ENCODE measurements at regions not wholly inside any gene's neighbourhood (a gene's known extent, or its start where the extent isn't known, plus 50 kb on each side); places are given as distances from the start of the nearest gene placed in this dataset.
A peak's percentile ranks its signal among the peaks of the same experiment; 100 is the strongest.

DNA sequence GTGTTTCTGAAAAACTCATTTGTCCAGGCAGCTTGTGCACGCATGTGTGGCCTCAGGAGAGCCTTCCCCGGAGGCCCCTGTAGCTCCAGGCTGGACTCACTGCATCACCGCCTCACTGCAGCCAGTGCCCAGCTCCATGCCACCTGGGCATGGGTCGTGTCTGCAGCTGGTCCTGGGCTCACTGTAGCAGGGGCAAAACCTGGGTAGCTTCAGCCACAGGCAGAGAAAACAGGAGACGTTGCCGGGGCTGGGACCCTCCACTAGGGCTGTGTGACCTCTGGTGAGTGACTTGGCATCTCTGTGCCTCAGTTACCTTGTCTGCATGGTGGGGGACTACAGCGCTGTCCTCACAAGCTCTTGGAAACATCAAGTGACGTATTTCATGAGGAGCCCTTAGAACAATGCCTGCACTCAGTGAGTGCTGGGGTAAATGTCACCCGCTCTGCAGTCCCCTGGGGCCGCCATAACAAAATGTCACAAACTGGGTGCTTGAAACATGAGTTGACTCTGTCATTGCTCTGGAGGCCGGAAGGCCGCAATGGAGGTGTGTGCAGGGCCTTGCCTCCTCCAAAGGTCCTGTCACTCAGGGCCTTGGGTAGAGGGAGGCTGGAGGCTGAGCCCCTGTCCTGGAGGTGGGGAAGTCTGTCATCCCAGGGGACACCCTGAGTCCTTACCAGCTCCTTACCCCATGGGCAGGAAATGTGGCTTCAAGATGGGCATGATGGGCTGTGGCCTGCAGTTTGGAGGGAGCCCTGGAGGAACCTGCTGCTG, 488.7 kb downstream of the TBC1D22A start:
- DNase-seq (ENCODE audit: low spot score), result no peak
- intact Hi-C loops (cut with DNase I), result no loop called here

DNA sequence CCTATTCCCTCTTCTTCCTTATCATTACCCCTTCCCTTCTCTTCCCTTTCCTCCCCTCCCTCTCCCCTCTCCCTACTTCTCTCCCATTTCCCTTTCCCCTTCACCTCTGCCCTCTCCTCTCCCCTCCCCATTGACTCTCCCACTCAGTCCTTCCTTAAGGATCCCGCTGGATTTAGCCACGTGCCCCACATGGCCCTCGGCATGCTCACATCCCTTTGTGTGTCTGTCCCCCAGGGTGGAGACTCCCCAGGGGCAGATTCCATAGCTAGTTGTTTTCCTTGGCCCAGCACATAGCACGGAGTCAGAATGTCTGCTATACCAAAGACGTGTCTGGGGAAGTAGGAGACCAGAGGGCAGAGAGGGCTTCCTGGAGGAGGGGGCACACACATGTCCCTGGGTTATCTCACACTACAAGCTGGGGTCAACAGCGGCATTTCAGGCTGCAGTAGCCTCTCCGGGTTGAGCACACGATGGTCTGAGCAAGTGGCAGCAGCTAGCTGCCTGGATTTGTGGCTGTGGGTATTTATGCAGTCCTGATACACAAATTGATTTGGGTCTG, 487.0 kb downstream of the TBC1D22A start:
- intact Hi-C loops (cut with DNase I), result no loop called here
- no peak for DNase-seq (ENCODE audit: low spot score)

DNA sequence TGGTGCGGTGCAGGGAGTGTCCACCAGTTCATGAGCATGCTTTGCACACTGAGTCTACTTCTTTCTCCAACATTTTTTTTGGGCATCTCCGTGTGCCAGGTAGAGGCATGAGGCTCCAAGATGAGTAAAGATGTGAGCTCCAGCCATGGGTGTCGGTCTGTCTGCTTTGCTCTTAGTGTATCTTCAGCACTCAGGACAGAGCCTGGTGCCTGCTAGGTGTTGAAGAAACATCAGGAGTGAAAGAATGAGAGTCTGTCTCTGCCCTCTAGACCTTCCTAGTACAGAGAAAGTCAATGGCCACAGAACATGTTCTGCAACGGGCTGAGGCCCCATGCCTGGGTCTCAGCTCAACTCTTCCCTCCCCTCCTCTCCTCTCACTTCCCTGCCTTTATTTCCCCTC, 486.5 kb downstream of the TBC1D22A start:
- no peak for DNase-seq (ENCODE audit: low spot score)
- intact Hi-C loops (cut with DNase I), result no loop called here

DNA sequence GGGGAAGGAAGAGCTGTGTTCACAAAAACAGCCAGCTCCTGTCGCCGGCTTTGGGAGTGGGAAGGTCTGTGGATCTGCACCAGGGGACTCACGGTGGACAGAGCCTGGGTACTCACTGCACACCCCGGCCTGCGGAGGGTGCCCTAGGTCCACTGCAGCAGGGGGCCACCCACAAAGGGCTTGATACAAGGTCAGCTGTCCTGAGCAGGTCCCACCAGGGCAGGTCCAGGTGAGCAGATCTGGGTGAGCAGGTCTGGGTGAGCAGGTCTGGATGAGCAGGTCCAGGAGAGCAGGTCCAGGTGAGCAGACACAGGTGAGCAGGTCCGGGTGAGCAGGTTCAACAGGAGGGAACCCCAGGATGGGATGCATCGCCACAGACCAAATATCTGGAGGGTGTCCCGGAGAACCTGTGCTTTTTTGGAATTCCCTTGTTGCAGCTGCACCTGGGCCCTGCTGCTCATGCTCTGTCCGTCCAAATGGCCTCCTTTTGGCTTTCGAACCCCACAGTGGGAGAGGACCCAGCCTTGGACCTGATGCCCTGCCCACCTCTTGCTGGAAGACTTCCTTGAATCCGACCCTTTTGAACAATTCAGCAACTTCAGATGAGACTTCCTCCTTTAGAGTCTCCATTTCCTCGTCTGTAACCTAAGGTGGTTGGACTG, 485.3 kb downstream of the TBC1D22A start:
- no peak for DNase-seq (ENCODE audit: low spot score)
- intact Hi-C loops (cut with DNase I), result no loop called here

DNA sequence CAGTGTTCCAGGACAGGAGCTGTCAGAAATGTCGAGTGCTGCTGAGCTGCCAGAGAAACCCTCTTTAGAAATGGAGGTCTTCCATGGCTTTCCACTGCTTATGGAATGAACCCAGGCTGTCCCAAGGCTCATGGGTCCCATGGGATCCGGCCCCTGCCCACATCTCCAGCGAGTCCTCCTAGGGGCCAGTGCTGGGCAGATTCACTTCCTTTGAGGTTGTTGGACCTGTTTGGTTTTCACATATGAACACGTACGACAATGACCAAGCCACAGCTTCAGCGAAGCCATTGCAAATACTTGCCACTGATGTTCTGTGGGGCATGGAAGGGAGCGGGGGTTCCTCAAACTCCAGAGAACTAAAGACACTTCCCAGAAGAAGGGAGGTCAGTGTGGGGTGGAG, 483.3 kb downstream of the TBC1D22A start:
- intact Hi-C loops (cut with DNase I), result no loop called here
- DNase-seq (ENCODE audit: low spot score), result no peak

DNA sequence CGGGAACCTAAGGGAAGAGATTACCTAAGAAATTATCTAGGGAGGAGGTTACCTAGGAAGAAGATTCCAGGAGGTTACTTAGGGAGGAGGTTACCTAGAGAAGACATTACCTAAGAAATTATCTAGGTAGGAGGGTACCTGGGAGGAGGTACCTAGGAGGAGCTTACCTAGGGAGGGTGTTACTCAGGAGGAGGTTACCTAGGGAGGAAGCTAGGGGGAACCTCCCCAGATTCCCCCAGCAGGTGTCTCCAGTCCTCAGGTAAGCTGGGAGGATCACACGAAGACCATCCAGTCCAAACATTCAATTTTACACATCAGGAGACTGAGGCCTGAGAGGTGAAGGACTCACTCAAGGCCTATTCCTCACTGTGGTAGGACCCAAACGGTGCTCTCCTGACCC, 482.8 kb downstream of the TBC1D22A start:
- intact Hi-C loops (cut with DNase I), result no loop called here
- no peak for DNase-seq (ENCODE audit: low spot score)

DNA sequence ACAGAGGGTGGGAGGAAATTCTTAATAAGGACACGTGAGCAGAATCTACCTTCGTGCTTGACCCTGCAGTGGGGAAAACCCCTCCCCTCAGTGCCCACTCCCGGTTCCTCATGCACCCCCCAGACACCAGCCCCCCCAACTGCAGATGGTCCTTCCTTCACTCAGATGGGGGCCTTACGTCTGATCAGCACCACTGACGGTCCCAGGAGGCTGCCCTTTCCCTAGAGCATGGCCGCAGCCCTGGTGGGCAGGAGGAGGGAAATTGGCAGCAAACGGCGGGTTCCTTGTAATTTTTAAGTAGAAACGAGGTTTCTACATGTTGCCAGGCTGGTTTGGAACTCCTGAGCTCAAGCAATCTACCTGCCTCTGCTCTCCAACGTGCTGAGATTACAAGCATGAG, 477.7 kb downstream of the TBC1D22A start:
- intact Hi-C loops (cut with DNase I), result no loop called here
- DNase-seq (ENCODE audit: low spot score), result no peak

DNA sequence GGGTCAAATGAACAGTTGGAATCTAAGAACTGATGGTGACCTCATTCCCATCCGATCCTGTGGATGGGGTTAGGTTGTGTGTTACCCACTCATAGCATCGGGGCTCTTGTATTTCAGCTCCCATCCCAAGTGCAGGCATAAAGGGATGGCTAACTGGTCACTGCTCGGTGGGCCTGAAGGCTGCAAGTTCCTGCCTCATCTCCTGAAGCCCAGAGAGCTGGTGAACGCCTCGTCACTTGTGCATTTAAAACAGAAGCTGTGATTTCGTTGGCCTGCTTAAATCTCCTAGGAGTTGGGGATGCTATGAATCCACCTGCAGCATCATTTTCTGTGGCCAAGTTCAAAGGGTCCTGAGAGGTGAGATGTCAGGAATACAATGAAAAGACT, 477.0 kb downstream of the TBC1D22A start:
- no peak for DNase-seq (ENCODE audit: low spot score)
- intact Hi-C loops (cut with DNase I), result no loop called here

DNA sequence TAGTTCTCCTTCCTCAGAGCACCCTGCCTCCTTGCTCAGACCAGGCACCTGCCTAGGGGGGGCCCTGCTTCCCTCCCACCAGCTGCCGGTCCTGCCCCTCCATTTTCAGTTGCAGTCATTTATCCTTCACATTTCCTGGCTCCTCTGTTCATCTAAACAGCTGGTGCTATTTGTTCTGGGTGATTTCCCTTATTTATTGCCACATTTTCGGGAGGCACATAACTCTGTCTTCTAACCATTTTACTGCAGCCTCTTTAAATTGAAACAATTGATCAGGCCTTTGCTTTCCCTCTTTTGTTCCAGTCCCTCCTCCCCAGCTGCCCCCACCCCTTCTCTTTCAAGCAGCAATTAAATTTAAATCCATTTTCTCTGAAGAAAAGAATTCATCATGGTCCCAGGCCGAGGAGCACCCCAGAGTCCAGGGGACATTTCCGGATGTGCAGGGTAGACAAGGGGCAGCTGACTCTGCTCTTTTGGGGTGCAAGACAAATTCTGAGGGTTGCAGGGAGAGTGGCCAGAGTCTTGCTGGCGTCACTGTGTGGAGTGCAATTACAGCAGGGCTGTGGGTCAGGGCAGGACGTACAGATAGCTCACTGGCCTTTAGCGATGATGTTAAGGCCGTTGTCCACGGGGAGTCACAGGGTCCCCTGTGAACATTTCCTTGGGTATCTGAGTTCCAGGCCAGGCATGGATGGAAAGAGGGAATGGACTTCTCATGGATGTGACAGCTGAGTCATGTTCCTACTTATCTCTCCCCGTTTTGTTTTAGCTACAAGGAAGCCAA, 476.4 kb downstream of the TBC1D22A start:
- intact Hi-C loops (cut with DNase I), result no loop called here
- no peak for DNase-seq (ENCODE audit: low spot score)

DNA sequence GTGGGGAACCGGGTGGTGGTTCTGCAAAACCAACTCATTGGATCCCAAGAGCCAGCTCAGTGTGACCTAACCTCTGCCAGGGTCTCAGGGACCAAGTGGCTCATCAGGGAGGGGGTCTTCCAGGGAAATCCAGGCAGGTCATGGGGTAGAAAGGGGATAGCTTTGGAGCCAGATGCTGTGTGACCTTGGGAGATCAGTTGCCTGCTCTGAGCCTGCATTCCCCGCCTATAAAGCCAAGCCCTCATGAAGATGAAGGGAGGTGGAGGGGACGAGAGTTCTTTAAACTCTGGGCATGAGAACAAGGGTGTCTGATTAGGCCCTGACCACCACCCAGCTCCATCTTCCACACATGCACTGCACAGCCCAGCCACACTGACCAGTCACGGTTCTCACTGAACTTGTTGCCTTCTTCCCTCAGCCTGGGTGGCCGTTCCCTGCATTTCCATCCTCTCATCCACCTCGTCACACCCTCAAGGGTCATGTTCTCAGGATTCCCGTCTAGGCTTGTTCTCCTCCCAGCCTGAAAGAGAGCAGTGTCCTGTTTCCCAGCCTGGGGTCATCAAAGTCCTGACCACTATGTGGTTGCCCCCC, 475.5 kb downstream of the TBC1D22A start:
- intact Hi-C loops (cut with DNase I), result no loop called here
- DNase-seq (ENCODE audit: low spot score), result no peak

DNA sequence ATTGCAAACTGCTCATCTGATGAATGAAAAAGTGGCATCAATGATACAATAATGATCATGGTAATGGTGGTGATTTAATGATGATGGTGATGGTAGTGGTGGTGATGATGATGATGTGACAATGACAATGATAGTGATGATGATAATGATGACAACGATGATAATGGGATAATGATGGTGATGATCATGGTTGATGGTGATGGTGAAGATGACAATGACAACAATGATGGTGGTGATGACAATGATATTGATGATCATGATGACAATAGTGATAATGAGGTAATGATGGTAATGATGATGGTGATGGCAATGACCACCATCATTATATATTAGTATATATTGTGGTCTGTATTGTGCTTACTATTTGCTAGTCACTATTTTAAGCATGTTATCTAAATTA, 474.3 kb downstream of the TBC1D22A start:
- DNase-seq (ENCODE audit: low spot score), result no peak
- intact Hi-C loops (cut with DNase I), result no loop called here

DNA sequence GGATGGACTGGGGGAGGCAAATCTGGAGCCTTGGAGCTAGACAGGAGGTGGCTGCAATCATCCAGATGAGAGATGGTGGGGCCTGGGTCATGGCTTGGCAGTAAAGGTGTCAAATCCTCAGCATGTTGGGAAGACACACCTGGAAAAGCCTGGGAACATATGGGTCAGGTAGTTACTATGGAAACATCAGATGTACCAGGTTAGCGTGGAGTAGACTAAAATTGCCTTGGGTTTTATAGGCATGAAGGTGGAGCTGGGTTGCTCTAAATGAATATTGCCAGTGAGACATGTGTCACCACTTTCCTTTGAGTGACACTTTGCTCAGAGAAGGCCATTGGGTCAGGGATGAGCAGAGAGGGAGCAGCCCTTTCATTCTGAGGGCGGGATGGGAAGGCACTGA, 473.7 kb downstream of the TBC1D22A start:
- no peak for DNase-seq (ENCODE audit: low spot score)
- intact Hi-C loops (cut with DNase I), result no loop called here

DNA sequence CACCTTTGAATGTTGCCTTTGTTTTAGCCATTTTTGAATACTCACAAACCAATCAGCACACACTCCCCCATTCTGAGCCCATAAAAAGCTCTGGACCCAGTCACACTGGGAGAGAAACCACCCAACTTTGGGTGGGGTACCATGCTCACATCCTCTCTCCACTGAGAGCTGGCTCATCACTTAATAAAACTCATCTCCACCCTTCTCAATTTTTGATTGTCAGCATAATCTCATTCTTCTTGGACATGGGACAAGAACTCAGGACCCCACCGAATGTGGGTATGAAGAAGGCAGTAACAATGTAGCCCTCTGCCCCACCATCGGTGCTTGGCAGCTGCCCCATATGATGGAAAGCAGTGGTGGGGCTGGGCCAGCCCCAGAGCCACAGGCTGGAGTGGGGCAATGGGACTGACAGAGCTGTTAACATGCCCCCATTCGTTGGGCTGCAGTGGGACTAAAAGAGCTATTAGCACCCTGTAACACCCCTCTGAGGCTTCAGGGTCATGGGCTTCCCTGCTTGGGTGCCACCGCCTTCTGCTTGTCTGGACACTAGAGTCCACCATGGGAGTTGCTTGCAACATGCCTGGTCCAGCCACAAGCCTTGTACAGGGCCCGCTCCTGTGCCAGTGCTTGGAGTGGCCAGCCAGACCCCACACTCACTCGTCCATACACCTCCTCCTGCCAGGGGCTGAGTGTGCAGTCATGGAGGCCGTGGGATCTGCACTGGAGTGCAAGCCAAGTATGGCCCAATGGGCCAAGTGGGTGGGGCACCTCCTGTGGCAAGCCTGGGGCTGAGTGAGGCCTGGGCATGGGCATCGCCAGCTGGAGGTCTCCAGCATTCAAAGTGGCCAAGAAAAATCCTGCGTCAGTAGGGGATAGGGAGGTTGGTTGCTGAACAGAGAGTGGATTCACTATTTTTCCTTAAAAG, 471.1 kb downstream of the TBC1D22A start:
- DNase-seq (ENCODE audit: low spot score), result peak; percentile 53
- intact Hi-C loops (cut with DNase I), result no loop called here

DNA sequence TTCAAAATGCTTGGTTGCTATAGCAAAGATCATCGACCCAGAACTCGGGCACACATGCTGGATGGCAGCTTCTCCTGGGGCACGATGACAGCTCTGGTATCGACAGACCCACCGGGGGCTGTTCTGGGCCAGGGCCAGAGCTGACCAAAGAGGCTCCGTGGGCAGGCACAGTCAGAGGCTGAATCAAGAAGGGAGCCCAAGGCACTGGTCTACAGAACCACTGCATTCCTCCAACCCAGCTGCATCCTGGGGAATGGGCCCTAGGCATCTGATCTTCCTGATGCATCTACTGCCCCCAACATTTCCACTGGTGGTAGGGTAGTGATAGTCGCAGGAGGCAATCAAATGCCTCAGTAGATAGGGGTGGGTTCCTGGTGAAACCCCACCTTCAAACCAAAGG, 470.3 kb downstream of the TBC1D22A start:
- no peak for DNase-seq (ENCODE audit: low spot score)
- intact Hi-C loops (cut with DNase I), result no loop called here

DNA sequence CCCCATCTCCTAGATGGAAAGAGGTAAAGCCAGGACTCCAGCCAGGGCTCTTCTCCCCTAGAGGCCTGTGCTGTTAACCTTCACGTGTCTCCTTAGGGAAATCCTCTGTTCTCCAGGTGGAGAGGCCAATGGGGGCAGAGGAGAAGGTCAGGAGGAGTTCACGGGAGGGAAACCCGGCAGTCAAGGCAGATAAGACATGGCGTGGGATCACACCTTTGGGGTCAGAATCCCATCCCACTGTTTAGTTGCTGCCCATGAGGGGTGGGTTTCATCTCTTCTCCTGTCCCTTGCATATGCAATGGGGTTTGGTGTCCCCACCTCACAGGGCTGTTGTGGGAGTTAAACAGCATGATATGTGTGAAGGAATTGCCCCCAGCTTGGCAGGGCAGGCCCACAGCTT, 469.7 kb downstream of the TBC1D22A start:
- intact Hi-C loops (cut with DNase I), result no loop called here
- DNase-seq (ENCODE audit: low spot score), result no peak

DNA sequence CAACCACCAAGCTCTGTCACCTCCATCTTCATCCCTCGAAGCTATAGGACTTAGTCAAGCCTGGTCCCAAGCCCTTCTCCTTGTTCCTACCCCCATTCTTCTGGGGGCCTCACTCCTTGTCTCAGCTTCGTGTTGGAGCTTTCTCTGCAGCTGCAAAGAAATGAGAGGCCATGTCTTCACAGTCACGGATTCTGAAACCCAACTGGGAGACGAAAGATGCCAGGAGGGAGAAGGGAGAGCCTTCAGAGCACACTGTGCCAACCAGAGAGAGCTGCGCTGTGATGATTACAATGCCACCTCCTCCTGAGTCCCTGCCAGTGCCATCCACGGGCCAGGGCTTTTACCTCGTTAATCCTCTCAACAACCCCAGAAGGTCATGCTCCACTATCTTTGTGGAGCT, 469.3 kb downstream of the TBC1D22A start:
- no peak for DNase-seq (ENCODE audit: low spot score)

DNA sequence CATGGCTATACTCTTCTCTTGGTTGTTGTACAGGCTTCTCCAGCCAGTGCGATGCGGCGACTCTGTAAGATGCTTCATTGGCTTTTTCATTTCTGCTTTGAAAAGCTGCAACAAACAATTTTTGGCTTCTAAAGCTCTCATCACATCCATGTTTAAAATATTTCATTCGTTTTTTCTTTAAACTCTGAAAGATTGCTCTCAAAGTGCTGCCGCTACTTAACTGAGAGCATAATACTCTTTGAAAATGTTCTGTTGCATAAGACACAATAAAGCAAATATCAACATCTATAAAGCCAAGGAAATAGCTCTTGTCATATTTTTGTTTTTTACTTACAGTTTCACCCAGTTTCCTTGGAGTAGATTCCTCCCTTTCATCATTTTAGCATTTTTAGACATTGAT, 468.3 kb downstream of the TBC1D22A start:
- peak; percentile 31 for DNase-seq (ENCODE audit: low spot score)
- intact Hi-C loops (cut with DNase I), result no loop called here

More for the DNA sequence above, 469.3 kb downstream of the TBC1D22A start:
- intact Hi-C loops (cut with DNase I), result no loop called here

DNA sequence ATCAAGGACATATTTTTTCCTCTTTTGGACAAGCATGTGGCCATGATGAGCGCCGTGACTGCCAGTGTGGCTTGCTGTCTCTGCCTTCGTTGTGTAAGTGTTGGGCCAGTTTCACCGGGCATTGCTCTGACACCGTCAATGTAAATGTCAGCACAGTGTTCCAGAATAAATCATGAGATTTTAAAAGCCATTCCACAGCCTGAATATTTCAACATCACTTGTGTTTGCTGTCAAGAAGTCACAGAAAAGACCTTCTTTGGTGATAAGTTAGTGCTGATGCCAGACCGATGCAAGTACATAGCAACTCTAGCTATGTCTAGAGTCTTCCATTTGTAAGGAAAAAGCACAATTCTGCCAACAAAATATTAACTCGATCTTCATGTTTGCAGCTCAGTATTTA, 467.8 kb downstream of the TBC1D22A start:
- intact Hi-C loops (cut with DNase I), result no loop called here
- no peak for DNase-seq (ENCODE audit: low spot score)

DNA sequence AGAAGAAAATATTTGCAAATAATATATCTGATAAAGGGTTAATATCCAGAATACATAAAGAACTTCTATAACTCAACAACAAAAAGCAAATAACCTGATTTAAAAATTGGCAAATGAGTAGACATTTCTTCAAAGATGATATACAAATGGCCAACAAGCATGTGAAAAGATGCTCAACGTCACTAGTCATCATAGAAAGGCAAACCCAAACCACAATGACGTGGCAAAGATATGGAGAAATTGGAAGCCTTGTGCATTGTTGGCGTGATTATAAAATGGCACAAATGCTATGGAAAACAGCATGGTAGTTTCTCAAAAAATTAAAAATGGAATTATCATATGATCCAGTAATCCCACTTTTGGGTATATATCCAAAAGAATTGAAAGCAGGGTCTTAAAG, 466.3 kb downstream of the TBC1D22A start:
- no peak for DNase-seq (ENCODE audit: low spot score)
- intact Hi-C loops (cut with DNase I), result no loop called here
